IMR-90 (cell line): ENCODE measurements at regions not wholly inside any gene's neighbourhood (a gene's known extent, or its start where the extent isn't known, plus 50 kb on each side); places are given as distances from the start of the nearest gene placed in this dataset.

Source experiments
- CEBPB ChIP-seq: IDR thresholded peaks from 2 replicates; pipeline ENCODE4 v1.6.1; 2012; ENCODE audit warnings: low read depth, low read length, improper control_type of control experiment
- CHD1 ChIP-seq: IDR thresholded peaks from 2 replicates; pipeline ENCODE4 v1.6.1; 2012; ENCODE audit warnings: low read depth, low read length, improper control_type of control experiment
- FOS ChIP-seq: fragments of 150-350 bp; IDR thresholded peaks from 2 replicates; pipeline ENCODE4 v1.6.1; 2016; ENCODE audit warnings: low read depth, low read length
- MAFK ChIP-seq: IDR thresholded peaks from 2 replicates; pipeline ENCODE4 v1.6.1; 2012; ENCODE audit warnings: low read depth, low read length, improper control_type of control experiment
- MAZ ChIP-seq: IDR thresholded peaks from 2 replicates; pipeline ENCODE4 v1.6.1; 2012; ENCODE audit warnings: low read depth, mild to moderate bottlenecking, low read length, improper control_type of control experiment, moderate library complexity, borderline replicate concordance
- MXI1 ChIP-seq: IDR thresholded peaks from 2 replicates; pipeline ENCODE4 v1.6.1; 2012; ENCODE audit warnings: low read depth, mild to moderate bottlenecking, low read length, moderate library complexity, borderline replicate concordance
- POLR2A ChIP-seq: IDR thresholded peaks from 2 replicates; pipeline ENCODE4 v1.6.1; 2012; ENCODE audit warnings: mild to moderate bottlenecking, low read depth, low read length
- RAD21 ChIP-seq: IDR thresholded peaks from 2 replicates; pipeline ENCODE4 v1.6.1; 2012; ENCODE audit warnings: low read length, improper control_type of control experiment
- RCOR1 ChIP-seq: IDR thresholded peaks from 2 replicates; pipeline ENCODE4 v1.6.1; 2012; ENCODE audit warnings: mild to moderate bottlenecking, low read length, improper control_type of control experiment; ENCODE audit not compliant: insufficient replicate concordance
- TF ChIP-seq, protein P1 (sequence below): conservative IDR thresholded peaks from 2 replicates; pipeline ENCODE4 v1.5.1; 2012; ENCODE audit warnings: mild to moderate bottlenecking, low read depth, low read length, improper control_type of control experiment

- TF ChIP-seq, protein P1, sequence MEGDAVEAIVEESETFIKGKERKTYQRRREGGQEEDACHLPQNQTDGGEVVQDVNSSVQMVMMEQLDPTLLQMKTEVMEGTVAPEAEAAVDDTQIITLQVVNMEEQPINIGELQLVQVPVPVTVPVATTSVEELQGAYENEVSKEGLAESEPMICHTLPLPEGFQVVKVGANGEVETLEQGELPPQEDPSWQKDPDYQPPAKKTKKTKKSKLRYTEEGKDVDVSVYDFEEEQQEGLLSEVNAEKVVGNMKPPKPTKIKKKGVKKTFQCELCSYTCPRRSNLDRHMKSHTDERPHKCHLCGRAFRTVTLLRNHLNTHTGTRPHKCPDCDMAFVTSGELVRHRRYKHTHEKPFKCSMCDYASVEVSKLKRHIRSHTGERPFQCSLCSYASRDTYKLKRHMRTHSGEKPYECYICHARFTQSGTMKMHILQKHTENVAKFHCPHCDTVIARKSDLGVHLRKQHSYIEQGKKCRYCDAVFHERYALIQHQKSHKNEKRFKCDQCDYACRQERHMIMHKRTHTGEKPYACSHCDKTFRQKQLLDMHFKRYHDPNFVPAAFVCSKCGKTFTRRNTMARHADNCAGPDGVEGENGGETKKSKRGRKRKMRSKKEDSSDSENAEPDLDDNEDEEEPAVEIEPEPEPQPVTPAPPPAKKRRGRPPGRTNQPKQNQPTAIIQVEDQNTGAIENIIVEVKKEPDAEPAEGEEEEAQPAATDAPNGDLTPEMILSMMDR, result no peak
- TF ChIP-seq MAFK (no peak), FOS (no peak), RAD21 (no peak), POLR2A (no peak), CEBPB (no peak), RCOR1 (no peak), MXI1 (no peak), CHD1 (no peak), MAZ (no peak)
Observed at GRCh38 chr3:17830788-17831187, 88.4 kb upstream of the TBC1D5 start.
